ENCODE measurements at regions not wholly inside any gene's neighbourhood (a gene's known extent, or its start where the extent isn't known, plus 50 kb on each side); places are given as distances from the start of the nearest gene placed in this dataset.
A peak's percentile ranks its signal among the peaks of the same experiment; 100 is the strongest.
"Not testable (repeated sequence)": the region's sequence is repeated elsewhere in the genome, so short reads cannot be mapped to it uniquely, and the experiment has no call there.

GRCh38 chr15:35181538-35181937, 96.4 kb upstream of the NANOGP8 start:
- H3K27me3 ChIP-seq (ENCODE audit: low read length) = no peaks in the 10 kb centered on the region
- ChIA-PET POLR2A (ENCODE audit: unreplicated experiment) (no interaction called here), CTCF (interaction anchor here (1.4 kb wide), 1 partner anchor 263 kb away, joined by 4 read pairs; no protein-coding TSS in a partner anchor)
- peak; percentile 61 for DNase-seq
- no peak overlapping the region for H3K9ac ChIP-seq (ENCODE audit: low read length)
- no peak overlapping the region for H2AFZ ChIP-seq (ENCODE audit: low read length)
- H3K36me3 ChIP-seq (ENCODE audit: low read depth, low read length) = no peaks in the 10 kb centered on the region
- H3K79me2 ChIP-seq (ENCODE audit: low read length) = no peaks in the 10 kb centered on the region
- H3K4me3 ChIP-seq (ENCODE audit: low read length) = no peak overlapping the region
- BruUV-seq (replicated peaks) = no TSS peak
- TF ChIP-seq EZH2 (IDR thresholded peaks at IDR 0.05; ENCODE audit: low read length, unreplicated experiment) (no peak), EZH2phosphoT487 (IDR thresholded peaks at IDR 0.05; ENCODE audit: borderline replicate concordance, low read length) (no peak), CTCF (conservative IDR thresholded peaks at IDR 0.05; ENCODE audit: low read depth, low read length) (no peak)
- no peaks in the 10 kb centered on the region for H3K9me2 ChIP-seq (replicated peaks; ENCODE audit: low read length)
- no peaks in the 10 kb centered on the region for H3F3A ChIP-seq (ENCODE audit: low read length, unreplicated experiment)
- H3K4me2 ChIP-seq (ENCODE audit: low read length) = no peak overlapping the region
- peaks cover 12% of the 10 kb centered on the region; the same call in 1 of the 2 replicates for H3K4me1 ChIP-seq (ENCODE audit: insufficient read depth, low read length)
- intact Hi-C loops (cut with micrococcal nuclease) = no loop called here
- peak; percentile 93 for ATAC-seq
- peak overlapping the region; percentile 21; the same call in 1 of the 2 replicates for H3K27ac ChIP-seq (ENCODE audit: low read length)
- H4K20me1 ChIP-seq (ENCODE audit: low read length) = no peaks in the 10 kb centered on the region
- no peaks in the 10 kb centered on the region for H3K9me3 ChIP-seq (ENCODE audit: low read length)

GRCh38 chr15:35179739-35180138, 94.6 kb upstream of the NANOGP8 start:
- BruUV-seq (replicated peaks) = no TSS peak
- no peak for ATAC-seq
- no peak overlapping the region for H3K4me2 ChIP-seq (ENCODE audit: low read length)
- H3K36me3 ChIP-seq (ENCODE audit: low read depth, low read length) = no peaks in the 10 kb centered on the region
- H3K9me3 ChIP-seq (ENCODE audit: low read length) = no peaks in the 10 kb centered on the region
- no peak overlapping the region for H3K4me3 ChIP-seq (ENCODE audit: low read length)
- H3K79me2 ChIP-seq (ENCODE audit: low read length) = no peaks in the 10 kb centered on the region
- no peak for DNase-seq
- no peaks in the 10 kb centered on the region for H3K9me2 ChIP-seq (replicated peaks; ENCODE audit: low read length)
- CTCF ChIA-PET = no interaction called here
- no peaks in the 10 kb centered on the region for H3F3A ChIP-seq (ENCODE audit: low read length, unreplicated experiment)
- TF ChIP-seq CTCF (conservative IDR thresholded peaks at IDR 0.05; ENCODE audit: low read depth, low read length) (no peak), EZH2phosphoT487 (IDR thresholded peaks at IDR 0.05; ENCODE audit: borderline replicate concordance, low read length) (no peak), EZH2 (IDR thresholded peaks at IDR 0.05; ENCODE audit: low read length, unreplicated experiment) (no peak)
- no peaks in the 10 kb centered on the region for H4K20me1 ChIP-seq (ENCODE audit: low read length)
- H3K4me1 ChIP-seq (ENCODE audit: insufficient read depth, low read length) = peaks cover 12% of the 10 kb centered on the region; the same call in 1 of the 2 replicates
- no peak overlapping the region for H3K27ac ChIP-seq (ENCODE audit: low read length)
- H3K27me3 ChIP-seq (ENCODE audit: low read length) = no peaks in the 10 kb centered on the region
- H2AFZ ChIP-seq (ENCODE audit: low read length) = no peak overlapping the region
- no peak overlapping the region for H3K9ac ChIP-seq (ENCODE audit: low read length)
- intact Hi-C loops (cut with micrococcal nuclease) = no loop called here
- POLR2A ChIA-PET (ENCODE audit: unreplicated experiment) = no interaction called here

GRCh38 chr15:35178186-35178585, 93.1 kb upstream of the NANOGP8 start:
- H3K27me3 ChIP-seq (ENCODE audit: low read length); H3K9me2 ChIP-seq (replicated peaks; ENCODE audit: low read length); H3K9me3 ChIP-seq (ENCODE audit: low read length); H3K36me3 ChIP-seq (ENCODE audit: low read depth, low read length); H3K4me3 ChIP-seq (ENCODE audit: low read length); ATAC-seq; H3K27ac ChIP-seq (ENCODE audit: low read length); BruUV-seq (replicated peaks); H3K4me2 ChIP-seq (ENCODE audit: low read length); intact Hi-C loops (cut with micrococcal nuclease); H4K20me1 ChIP-seq (ENCODE audit: low read length); DNase-seq; H3F3A ChIP-seq (ENCODE audit: low read length, unreplicated experiment); H3K9ac ChIP-seq (ENCODE audit: low read length); H2AFZ ChIP-seq (ENCODE audit: low read length); H3K79me2 ChIP-seq (ENCODE audit: low read length); POLR2A ChIA-PET (ENCODE audit: unreplicated experiment); CTCF ChIA-PET: not testable (repeated sequence)
- peaks cover 14% of the 10 kb centered on the region; the same call in 1 of the 2 replicates for H3K4me1 ChIP-seq (ENCODE audit: insufficient read depth, low read length)

Data from PC-3 (cell line).